Thyroid gland (tissue), 4 donors: ENCODE measurements at regions not wholly inside any gene's neighbourhood (a gene's known extent, or its start where the extent isn't known, plus 50 kb on each side); places are given as distances from the start of the nearest gene placed in this dataset.

Experiments
- CTCF ChIP-seq, 6 experiments: fragments of 200-600 bp in 3 of 6; fragments of 450-650 bp in 3 of 6; sonication (generic) in 3 of 6; IDR thresholded peaks; one replicate each; pipeline ENCODE4 v1.5.1; 2016 to 2019; ENCODE audit warnings: antibody characterized with exemption in 6 of 6, mild to moderate bottlenecking in 2 of 6, inconsistent platforms in 1 of 6, moderate library complexity in 1 of 6
- POLR2A ChIP-seq, 2 donors: fragments of 450-650 bp; IDR thresholded peaks; one replicate each; pipeline ENCODE4 v1.6.1; 2017; ENCODE audit warnings: antibody characterized with exemption in 2 of 2, mild to moderate bottlenecking in 2 of 2, moderate library complexity in 1 of 2

- TF ChIP-seq CTCF (IDR thresholded peaks at IDR 0.05) (no peak), POLR2A (IDR thresholded peaks at IDR 0.05) (no peak)
These were observed 291.4 kb downstream of the QKI start for GRCh38 chr6:163705923-163706322.
